ENCODE measurements at regions not wholly inside any gene's neighbourhood (a gene's known extent, or its start where the extent isn't known, plus 50 kb on each side); places are given as distances from the start of the nearest gene placed in this dataset.

DNA sequence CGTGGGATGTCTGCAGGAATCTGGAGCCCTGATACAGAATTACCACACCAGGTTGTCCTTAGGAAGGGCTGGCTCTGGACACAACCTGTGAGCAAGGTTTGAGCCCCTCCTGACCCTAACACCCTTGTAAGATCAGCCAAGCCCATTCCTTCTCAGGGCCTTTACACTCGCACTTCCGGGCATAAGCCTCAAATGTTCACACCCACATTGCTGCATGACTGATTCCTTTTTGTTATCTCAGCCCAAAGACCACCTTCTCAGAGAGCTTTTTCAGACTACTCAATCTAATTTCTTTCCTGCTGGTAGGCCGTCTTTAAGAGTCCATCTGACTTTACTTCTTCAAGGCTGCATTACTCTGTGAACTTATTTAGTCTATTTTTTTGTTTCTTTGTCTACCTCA, 464.0 kb upstream of the SPRED2 start:
- TF ChIP-seq, protein P1, sequence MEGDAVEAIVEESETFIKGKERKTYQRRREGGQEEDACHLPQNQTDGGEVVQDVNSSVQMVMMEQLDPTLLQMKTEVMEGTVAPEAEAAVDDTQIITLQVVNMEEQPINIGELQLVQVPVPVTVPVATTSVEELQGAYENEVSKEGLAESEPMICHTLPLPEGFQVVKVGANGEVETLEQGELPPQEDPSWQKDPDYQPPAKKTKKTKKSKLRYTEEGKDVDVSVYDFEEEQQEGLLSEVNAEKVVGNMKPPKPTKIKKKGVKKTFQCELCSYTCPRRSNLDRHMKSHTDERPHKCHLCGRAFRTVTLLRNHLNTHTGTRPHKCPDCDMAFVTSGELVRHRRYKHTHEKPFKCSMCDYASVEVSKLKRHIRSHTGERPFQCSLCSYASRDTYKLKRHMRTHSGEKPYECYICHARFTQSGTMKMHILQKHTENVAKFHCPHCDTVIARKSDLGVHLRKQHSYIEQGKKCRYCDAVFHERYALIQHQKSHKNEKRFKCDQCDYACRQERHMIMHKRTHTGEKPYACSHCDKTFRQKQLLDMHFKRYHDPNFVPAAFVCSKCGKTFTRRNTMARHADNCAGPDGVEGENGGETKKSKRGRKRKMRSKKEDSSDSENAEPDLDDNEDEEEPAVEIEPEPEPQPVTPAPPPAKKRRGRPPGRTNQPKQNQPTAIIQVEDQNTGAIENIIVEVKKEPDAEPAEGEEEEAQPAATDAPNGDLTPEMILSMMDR (IDR thresholded peaks at IDR 0.05 in 4 of 5, conservative IDR thresholded peaks at IDR 0.05 in 1 of 5) = no peak
- TF ChIP-seq POLR2A (IDR thresholded peaks at IDR 0.05) = no peak
